OCI-LY7 (cell line): ENCODE measurements at regions not wholly inside any gene's neighbourhood (a gene's known extent, or its start where the extent isn't known, plus 50 kb on each side); places are given as distances from the start of the nearest gene placed in this dataset.

Experiments
- BruUV-seq: library from RNA; stranded (reverse); fragments of 400-500 nt; replicated peaks from 2 replicates; lab custom pipeline; 2021; lab: Mats Ljungman, UMichigan
- CTCF ChIA-PET: fragments of 300-600 bp; sonication (Branson Sonifier 250); formaldehyde crosslinking; loops from one replicate; lab custom pipeline; 2022; ENCODE audit warnings: antibody characterized with exemption; ENCODE audit not compliant: unreplicated experiment; lab: Charles Lee
- POLR2A ChIA-PET: fragments of 300-600 bp; sonication (Branson Sonifier 250); formaldehyde crosslinking; loops from one replicate; lab custom pipeline; 2022; ENCODE audit warnings: antibody characterized with exemption; lab: Charles Lee
- DNase-seq: peaks from one replicate; pipeline ENCODE4 v3.0.0-alpha.2; 2015; ENCODE audit warnings: low spot score
- H2AFZ ChIP-seq: fragments of 200-600 bp; sonication (generic), shearing (Covaris generic); 2 replicates; pipeline ENCODE4 v1.6.1; 2014; ENCODE audit warnings: mild to moderate bottlenecking, antibody characterized with exemption, low read length, moderate library complexity
- H3K27ac ChIP-seq: fragments of 200-600 bp; sonication (generic); 2 replicates; pipeline ENCODE4 v1.5.1; 2014; ENCODE audit warnings: mixed run types, low read depth, mild to moderate bottlenecking, moderate library complexity, low read length, inconsistent platforms; ENCODE audit not compliant: poor library complexity, severe bottlenecking
- H3K36me3 ChIP-seq: fragments of 200-600 bp; sonication (generic); 2 replicates; pipeline ENCODE4 v1.6.1; 2014; ENCODE audit warnings: mild to moderate bottlenecking, antibody characterized with exemption, low read length, moderate library complexity, mixed read lengths; ENCODE audit not compliant: insufficient read depth
- H3K4me1 ChIP-seq: fragments of 200-600 bp; sonication (generic); 2 replicates; pipeline ENCODE4 v1.5.1; 2014; ENCODE audit warnings: mild to moderate bottlenecking, low read length; ENCODE audit not compliant: insufficient read depth, poor library complexity, severe bottlenecking
- H3K4me2 ChIP-seq: fragments of 200-600 bp; sonication (generic); 2 replicates; pipeline ENCODE4 v1.6.1; 2014; ENCODE audit warnings: mild to moderate bottlenecking, low read length
- H3K4me3 ChIP-seq: fragments of 200-600 bp; sonication (generic); 2 replicates; pipeline ENCODE4 v1.5.1; 2014; ENCODE audit warnings: mild to moderate bottlenecking, low read depth, low read length; ENCODE audit not compliant: poor library complexity, severe bottlenecking
- H3K79me2 ChIP-seq: fragments of 200-600 bp; sonication (generic); 2 replicates; pipeline ENCODE4 v1.6.1; 2016; ENCODE audit warnings: low read depth, mild to moderate bottlenecking, low read length, moderate library complexity, mixed read lengths; ENCODE audit not compliant: insufficient read depth
- H3K9me2 ChIP-seq: fragments of 200-600 bp; sonication (generic); 2 replicates; pipeline ENCODE4 v1.6.1; 2016; ENCODE audit warnings: mild to moderate bottlenecking, low read length, mixed read lengths; ENCODE audit not compliant: insufficient read depth
- H3K9me3 ChIP-seq: fragments of 200-600 bp; sonication (generic); 2 replicates; pipeline ENCODE4 v1.6.1; 2014; ENCODE audit warnings: mild to moderate bottlenecking, mixed run types, low read length, mixed read lengths
- H4K20me1 ChIP-seq: fragments of 200-600 bp; sonication (generic); 2 replicates; pipeline ENCODE4 v1.6.1; 2014; ENCODE audit warnings: mild to moderate bottlenecking, antibody characterized with exemption, low read length, moderate library complexity, mixed read lengths; ENCODE audit not compliant: insufficient read depth
- EZH2phosphoT487 ChIP-seq: fragments of 200-600 bp; sonication (generic); IDR thresholded peaks from 2 replicates; pipeline ENCODE4 v1.6.1; 2018; ENCODE audit warnings: low read depth, borderline replicate concordance, mild to moderate bottlenecking, mixed run types, antibody characterized with exemption, low read length, moderate library complexity, mixed read lengths
- intact Hi-C: fragments of 100-400 bp; cut with micrococcal nuclease; formaldehyde crosslinking; loops from one replicate; pipeline ENCODE4 v1.10.0; 2022; ENCODE audit not compliant: unreplicated experiment
- TF ChIP-seq, protein P1 (sequence below): fragments of 200-600 bp; sonication (generic); conservative IDR thresholded peaks from 2 replicates; pipeline ENCODE4 v1.5.1; 2014; ENCODE audit warnings: mild to moderate bottlenecking, antibody characterized with exemption, low read length, moderate library complexity, mixed read lengths

DNA sequence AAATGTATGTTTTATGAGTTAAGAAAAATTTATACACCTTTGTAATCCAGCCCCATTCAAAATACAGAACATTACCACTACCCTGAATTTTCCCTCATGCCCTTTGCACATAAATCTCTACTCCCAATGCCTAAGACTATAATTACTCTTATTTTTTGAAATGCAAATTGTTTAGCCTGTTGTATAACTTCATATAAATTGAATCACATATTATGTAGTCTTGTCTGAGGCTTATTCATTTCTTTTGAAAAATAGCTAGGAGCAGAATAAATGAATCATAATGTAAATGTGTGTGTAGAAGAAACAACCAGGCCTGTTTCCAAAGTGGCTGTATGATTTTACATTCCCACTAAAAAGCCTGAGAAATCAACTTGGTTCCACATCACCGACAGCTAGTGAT is 319.8 kb downstream of the DCAF12L2 start:
- Histone ChIP-seq H3K4me2 (no peak overlapping the region), H2AFZ (no peak overlapping the region), H3K4me1 (no peaks in the 10 kb centered on the region), H3K79me2 (no peaks in the 10 kb centered on the region), H3K36me3 (no peaks in the 10 kb centered on the region), H3K27ac (no peak overlapping the region), H4K20me1 (no peaks in the 10 kb centered on the region), H3K9me2 (no peaks in the 10 kb centered on the region), H3K9me3 (no peaks in the 10 kb centered on the region), H3K4me3 (no peak overlapping the region)
- no peak for DNase-seq
- no peak for TF ChIP-seq EZH2phosphoT487
- TF ChIP-seq, protein P1, sequence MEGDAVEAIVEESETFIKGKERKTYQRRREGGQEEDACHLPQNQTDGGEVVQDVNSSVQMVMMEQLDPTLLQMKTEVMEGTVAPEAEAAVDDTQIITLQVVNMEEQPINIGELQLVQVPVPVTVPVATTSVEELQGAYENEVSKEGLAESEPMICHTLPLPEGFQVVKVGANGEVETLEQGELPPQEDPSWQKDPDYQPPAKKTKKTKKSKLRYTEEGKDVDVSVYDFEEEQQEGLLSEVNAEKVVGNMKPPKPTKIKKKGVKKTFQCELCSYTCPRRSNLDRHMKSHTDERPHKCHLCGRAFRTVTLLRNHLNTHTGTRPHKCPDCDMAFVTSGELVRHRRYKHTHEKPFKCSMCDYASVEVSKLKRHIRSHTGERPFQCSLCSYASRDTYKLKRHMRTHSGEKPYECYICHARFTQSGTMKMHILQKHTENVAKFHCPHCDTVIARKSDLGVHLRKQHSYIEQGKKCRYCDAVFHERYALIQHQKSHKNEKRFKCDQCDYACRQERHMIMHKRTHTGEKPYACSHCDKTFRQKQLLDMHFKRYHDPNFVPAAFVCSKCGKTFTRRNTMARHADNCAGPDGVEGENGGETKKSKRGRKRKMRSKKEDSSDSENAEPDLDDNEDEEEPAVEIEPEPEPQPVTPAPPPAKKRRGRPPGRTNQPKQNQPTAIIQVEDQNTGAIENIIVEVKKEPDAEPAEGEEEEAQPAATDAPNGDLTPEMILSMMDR = no peak
- BruUV-seq = no TSS peak
- POLR2A ChIA-PET = no interaction called here
- CTCF ChIA-PET = no interaction called here
- intact Hi-C loops = no loop called here

DNA sequence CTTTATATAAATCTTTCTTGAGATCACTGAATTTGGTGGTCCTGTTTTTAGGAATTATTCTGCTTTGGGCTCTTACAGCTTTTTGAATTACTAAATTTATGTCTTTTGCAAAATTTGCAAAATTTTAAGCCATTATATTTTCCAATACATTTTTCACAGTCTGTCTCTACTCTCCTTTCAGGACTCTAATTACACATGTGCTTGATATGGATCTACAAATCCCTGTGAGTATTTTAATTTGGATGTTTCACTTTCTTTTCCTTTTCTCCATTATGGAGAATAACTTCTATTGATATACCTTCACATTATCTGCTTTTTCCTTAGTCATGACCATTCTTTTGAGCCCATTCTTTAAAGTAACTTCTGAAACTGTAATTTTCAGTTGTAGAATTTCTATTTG is 315.4 kb downstream of the DCAF12L2 start:
- no peak for DNase-seq
- H3K36me3 ChIP-seq = no peaks in the 10 kb centered on the region
- H3K9me2 ChIP-seq = no peaks in the 10 kb centered on the region
- no peaks in the 10 kb centered on the region for H3K79me2 ChIP-seq
- H3K4me1 ChIP-seq = no peaks in the 10 kb centered on the region
- H2AFZ ChIP-seq = no peak overlapping the region
- H4K20me1 ChIP-seq = no peaks in the 10 kb centered on the region
- H3K4me2 ChIP-seq = no peak overlapping the region
- no peak overlapping the region for H3K27ac ChIP-seq
- CTCF ChIA-PET = no interaction called here
- no peak overlapping the region for H3K4me3 ChIP-seq
- POLR2A ChIA-PET = no interaction called here
- intact Hi-C loops = no loop called here
- TF ChIP-seq EZH2phosphoT487 = no peak
- TF ChIP-seq, protein P1 = no peak
- no peaks in the 10 kb centered on the region for H3K9me3 ChIP-seq
- BruUV-seq = no TSS peak

DNA sequence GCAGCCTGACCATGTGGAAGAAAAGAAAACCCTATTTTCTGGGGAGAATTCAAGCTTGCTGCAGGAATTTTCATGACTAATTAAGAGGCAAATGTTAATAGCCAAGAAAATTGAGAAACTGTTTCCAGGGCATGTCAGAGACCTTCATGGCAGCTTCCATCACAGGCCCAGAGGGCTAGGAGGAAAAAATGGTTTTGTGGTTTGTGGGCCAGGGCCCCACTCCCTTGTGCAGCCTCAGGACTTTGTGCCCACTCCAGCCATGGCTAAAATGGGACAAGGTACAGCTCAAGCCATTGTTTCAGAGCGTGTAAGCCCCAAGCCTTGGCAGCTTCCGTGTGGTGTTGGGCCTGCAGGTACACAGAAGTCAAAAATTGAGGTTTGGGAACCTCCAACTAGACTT is 282.9 kb downstream of the DCAF12L2 start:
- POLR2A ChIA-PET = no interaction called here
- Histone ChIP-seq H3K79me2 (no peaks in the 10 kb centered on the region), H2AFZ (no peak overlapping the region), H3K9me3 (no peaks in the 10 kb centered on the region), H3K4me1 (no peaks in the 10 kb centered on the region), H3K36me3 (no peaks in the 10 kb centered on the region), H3K4me3 (no peak overlapping the region), H3K27ac (no peak overlapping the region), H4K20me1 (no peaks in the 10 kb centered on the region), H3K9me2 (no peaks in the 10 kb centered on the region), H3K4me2 (no peak overlapping the region)
- CTCF ChIA-PET = no interaction called here
- DNase-seq = no peak
- intact Hi-C loops = no loop called here
- no TSS peak for BruUV-seq
- TF ChIP-seq EZH2phosphoT487 = no peak
- TF ChIP-seq, protein P1 = no peak
